Fibroblast of skin of right quadriceps (primary cell): ENCODE measurements at regions not wholly inside any gene's neighbourhood (a gene's known extent, or its start where the extent isn't known, plus 50 kb on each side); places are given as distances from the start of the nearest gene placed in this dataset.

Experiments used
- DNase-seq: peaks from one replicate; pipeline ENCODE4 v3.0.0-alpha.2; 2013

DNA sequence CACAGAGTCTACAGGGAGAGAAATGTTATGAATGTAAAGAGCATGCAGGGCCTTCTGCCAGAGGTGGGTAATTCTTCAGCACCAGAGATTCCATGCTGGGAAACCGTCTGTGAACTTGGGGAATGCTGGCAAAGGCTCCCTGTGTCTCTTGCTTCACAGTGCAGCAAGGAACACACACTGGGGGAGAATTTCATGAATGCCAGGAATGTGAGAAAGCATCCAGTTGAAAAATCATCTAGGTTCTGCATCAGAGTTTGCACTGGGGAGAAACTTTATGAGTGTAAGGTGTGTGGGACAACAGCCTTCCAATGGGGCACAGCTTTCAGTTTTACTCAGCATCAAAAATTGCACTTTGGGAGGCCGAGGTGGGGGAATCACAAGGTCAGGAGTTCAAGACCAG is 224.3 kb upstream of the IGFBP3 start:
- peak; percentile 100 for DNase-seq

DNA sequence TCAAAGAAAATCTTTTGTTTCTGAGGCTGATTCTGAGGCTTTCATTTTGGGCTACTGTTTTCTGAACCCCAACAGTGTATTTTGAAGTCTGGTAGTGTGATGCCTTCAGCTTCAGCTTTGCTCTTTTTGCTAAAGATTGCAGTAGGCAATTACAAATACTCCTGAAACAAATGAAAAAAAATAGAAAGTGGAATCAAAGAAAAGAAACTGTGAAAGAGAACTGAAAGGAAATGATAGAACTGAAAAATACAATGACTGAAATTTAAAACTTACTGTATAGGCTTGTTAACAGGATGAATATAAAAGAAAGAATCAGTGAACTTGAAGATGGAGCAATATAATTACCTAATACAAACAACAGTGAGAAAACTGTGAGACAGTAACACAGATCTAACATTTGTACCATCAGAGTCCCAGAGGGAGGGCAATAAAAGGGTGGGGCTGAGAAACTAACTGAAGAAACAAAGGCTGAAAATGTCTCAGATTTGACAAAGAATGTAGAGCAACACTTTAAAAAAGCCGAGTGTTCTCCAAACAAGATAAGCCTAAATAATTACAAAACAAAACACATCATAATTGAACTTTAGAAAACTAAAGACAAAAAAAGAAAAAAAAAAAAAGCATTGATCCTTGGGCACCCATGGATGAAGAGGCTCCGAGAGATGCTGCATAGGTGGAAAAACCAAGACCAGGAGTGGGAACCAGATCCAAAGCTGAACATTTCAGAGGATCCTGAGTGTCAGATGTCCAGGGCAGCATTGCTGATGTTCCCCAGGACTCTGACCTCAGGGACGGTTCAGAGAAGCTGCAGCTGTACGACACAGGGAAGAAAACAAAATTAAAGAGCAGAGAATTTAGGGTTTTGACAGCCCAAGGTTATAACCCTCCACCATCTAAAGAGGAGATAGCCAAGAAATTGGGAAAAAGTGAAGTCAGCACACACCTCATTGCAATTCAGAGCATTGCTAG is 223.2 kb upstream of the IGFBP3 start:
- DNase-seq: no peak

DNA sequence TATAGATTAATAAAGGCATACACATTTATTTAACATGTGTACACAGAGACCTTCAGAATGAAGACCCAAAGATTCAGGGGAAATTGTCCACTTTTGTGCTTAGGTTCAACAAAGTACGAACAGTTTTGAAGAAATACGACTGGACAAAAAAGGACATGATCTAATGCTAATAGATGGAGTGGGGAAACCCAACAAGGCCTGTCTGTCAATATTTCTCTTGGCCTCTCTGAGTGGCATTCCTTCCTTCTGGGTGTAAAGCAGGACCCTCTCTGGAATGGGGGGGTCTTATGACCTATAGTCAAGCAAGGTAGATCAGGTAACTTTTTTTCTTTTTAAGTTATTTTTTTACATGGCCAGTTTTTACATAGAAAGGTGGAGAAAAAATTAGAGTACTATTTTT is 222.3 kb upstream of the IGFBP3 start:
- DNase-seq: no peak

DNA sequence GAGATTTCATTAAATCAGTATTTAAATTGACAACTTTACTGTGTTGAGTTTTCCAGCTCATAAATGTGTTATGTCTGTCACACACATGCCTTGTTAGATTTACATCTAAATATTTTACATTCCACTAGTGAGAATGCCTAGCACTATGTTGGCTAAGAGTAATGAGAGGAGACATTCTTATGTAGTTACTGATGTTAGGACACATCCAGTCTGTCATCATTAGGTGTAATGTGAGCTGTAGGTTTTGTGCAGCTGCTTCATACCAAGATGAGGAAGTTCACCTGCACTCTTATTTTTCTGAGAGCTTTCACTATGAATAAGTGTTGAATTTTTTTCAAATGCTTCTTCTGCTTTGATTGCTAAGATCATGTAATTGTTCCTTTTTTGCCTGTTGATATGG is 218.0 kb upstream of the IGFBP3 start:
- DNase-seq: peak; percentile 92

DNA sequence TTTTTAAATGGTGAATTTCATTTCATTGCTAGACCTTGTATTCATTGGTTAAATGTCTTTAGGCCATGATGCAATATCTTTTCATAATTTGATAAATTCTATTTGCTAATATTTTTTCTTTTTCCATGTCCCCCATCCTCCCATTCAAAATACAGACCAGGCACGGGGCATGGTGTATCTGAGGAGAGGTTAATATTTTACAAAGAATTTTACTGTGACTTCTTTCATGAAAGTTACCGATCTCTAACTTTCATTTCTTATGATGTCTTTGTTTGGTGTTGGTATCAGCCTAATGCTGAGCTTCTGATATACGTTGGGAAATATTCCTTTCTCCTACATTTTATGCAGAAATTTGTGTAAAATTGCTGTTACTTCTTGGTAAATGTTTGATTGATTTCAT is 216.7 kb upstream of the IGFBP3 start:
- no peak for DNase-seq

DNA sequence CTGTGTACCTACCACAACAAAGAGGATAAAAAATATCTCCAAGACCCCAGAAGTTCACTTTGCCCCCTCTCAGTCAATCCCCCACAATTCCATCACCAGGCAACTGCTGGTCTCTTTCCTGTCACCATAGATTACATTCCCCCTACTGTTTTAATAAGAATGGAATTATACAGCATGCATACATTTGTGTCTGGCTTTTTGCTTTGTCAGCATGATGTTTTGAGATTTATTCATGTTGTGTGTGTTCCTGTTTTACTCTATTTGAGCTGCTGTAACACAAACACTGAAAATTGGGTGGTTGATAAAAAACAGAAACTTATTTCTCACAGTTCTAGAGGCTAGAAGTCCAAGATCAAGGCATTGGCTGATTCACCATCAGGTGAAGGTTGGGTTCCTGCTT is 214.5 kb upstream of the IGFBP3 start:
- no peak for DNase-seq

DNA sequence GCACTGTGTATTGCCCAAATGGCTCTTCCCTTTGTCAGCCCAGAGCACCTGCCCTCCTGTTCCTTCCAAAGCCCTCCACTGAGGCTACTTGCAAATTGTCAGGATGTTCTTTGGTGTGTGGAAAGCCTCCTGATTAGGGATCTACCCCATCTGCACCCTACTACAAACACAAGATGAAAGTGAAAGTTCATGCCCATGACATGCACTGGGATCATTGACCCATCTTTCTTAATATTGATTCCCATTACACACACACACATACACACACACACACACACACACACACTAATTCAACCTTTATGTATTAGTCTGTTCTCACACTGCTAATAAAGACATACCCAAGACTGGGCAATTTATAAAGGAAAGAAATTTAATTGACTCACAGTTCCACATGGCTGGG is 213.7 kb upstream of the IGFBP3 start:
- DNase-seq: no peak

DNA sequence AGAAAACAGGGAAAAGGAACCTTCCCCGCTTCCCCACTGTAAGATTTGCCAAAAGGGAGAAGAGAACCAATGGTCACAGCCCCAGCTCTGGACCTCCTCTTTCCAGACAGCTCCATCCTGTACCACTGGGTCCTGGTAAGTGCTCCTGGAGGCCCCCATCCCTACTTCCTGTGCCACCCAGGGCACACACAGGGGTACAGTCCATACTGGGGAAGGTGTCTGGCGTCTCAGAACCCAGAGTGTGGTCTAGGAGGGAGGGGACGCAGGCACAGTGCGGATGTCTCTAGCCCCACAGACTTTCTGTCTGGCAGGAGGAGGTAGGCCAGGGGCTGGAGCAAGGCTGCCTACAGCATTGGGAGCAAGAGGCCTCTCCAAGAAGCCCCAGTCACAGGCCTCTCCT is 213.3 kb upstream of the IGFBP3 start:
- DNase-seq: no peak

DNA sequence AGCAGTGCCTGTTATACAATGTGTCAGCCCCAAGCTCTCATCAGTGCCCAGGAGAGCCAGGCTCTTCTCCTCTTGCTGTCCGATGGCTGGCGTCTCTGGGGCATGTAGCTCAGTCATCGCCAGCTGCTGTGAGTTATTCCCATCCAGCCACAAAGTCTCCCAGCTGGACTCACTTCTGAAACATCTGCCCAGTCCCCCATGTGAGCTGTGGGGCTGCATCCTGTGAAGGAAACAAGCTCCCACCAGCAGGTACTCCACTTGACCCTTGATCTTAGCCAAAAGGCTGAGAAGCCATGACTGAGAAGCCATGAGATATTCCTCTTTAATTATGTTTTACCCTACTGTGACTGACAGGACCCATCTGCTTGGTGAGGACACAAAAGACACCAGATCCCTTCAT is 212.7 kb upstream of the IGFBP3 start:
- no peak for DNase-seq

DNA sequence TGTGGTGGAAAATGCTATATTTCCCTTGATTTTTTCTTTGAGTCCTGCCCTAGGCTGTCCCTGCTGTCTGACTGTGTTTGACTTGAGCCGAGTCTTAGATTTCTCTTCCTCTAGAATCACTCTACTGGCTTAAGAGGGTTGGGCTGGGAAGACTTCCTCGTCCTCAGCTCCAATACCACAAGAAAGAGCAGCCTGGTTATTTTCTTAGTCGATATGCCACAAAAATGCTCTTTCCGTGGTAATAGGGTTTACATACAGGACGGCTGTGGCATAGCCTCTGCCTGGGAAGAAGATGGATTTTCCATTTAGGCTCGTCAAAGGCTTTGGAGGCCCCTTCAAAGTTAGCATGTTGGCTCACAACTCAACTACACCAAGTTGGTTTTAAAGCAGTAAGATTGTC is 212.0 kb upstream of the IGFBP3 start:
- DNase-seq: peak; percentile 76

DNA sequence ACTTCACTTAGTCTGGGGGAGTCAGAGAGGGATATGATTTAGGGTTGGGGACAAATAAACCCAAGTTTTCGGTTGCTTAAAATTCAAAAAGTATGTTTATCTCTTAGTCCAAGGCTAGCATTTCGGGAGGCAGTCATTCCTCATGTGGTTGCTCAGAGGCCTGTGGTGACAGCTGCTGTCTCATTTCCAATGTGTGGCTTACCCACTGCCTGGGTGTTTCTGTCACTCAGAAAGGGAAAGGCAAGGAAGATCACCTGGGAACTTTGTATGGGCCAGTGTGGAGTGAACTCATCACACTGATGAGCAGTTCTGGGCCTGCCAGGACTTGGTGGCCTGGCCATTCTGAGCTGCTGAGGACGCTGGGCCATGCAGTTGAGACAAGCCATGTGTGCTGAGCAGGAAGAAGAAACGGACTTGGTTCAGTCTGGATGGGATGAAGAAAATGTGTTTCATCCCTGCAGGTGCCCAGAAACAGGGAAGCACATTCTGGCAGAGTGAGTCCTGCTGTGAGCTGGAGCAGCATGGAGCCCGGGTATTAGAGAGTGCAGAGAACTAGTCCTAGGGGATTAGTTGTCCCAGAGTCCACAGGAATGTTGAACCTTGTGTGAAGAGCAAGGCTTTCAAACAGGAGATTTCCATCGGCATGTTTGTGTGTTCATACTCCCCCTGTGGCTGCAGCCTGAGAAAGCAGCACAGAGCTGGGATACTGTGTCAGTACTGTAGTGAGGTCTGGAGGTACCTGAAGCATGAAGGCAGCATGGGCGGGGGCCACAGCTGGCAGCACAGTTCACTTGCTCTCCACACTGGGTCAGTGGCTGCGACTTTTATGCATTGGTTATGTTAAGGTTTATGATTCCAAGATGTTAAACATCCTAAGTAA is 211.1 kb upstream of the IGFBP3 start:
- DNase-seq: peak; percentile 53

DNA sequence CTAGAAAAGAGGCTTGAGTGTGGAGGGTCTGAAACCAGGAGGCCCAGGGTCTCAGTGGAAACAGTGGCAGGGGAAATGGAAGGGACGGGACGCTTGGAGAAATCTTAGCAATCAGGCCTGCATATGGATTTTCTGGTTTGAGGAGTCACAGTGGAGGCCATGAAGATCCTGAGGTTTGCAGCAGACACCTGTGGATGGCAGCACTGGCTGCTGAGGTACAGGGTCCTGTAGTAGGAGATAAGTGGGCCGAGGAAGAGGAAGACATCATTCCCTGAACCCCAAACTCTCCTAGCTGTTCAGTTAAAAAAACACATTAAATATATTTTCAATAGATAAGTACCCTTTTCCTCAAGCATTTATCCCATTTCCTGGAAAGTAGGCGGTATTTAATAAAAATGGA is 208.8 kb upstream of the IGFBP3 start:
- DNase-seq: no peak

DNA sequence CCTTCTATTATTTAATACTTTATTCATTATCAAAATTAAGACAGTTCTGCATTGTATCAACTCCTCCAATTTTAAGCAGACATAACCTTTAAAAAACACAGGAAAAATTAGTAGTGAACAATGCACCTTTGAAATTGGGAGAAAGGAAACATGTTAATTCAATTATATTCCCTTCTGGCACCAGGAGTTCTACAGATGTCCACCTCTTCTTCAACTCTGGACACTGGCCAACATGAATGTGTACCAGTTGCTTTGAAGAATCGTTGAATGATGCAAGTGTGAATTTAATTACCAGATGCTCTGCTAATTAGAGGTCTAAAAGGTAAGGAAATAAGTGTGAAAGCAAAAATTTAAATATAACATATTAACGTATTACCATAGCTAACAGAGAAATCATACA is 206.7 kb upstream of the IGFBP3 start:
- DNase-seq: no peak

DNA sequence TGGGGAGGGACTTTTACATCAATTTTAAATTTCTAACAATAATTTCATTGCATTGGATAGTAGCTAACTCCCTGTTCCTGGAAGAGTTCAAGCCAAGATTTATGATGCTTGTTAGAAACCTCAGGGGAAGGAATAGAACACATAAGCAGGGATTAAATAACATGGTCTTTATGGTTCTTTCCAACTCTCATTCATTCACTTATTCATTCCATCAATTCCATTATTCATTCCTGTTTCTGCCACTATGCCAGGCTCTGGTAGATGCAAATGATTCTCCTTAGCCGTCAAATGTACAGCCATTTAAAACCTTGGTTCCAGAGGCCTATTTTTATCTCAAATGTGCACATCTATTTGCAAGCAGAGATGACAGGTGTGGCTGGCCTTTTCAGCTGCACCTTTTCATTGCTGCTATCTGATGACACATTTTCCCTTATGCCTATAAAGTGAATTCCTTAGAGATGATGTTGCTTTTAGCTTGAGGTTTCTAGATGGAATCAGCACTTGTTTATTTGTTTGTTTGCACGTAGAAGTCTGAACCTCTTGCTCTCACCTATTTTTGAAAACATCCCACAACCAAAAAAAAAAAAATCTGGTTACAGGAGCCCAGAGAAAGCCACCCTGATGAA is 205.7 kb upstream of the IGFBP3 start:
- DNase-seq: no peak

DNA sequence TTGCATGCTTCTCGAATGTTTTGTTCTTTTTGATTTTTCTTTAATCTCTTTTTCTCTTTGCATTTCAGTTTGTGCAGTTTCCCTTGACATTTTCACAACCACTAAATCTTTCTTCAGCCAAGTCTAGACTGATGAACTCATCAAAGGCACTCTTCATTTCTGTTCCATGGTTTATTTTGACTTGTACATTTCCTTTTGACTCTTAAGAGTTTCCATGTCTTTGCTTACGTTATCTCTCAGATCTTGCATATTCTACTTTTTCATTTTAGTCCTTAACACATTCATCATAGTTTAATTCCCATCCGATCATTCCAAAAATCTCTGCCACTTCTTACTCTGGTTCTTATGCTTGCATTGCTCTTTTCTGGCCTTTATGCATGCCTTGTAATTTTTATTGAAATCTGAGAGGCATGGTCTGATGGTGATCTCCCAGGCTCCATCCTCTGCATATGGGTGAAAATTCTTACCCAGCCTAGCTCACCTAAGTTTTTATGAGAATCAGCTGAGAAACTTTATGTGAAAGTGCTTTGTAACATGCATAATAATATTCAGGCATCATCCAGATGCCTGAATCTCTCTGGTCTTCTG is 202.8 kb upstream of the IGFBP3 start:
- no peak for DNase-seq

DNA sequence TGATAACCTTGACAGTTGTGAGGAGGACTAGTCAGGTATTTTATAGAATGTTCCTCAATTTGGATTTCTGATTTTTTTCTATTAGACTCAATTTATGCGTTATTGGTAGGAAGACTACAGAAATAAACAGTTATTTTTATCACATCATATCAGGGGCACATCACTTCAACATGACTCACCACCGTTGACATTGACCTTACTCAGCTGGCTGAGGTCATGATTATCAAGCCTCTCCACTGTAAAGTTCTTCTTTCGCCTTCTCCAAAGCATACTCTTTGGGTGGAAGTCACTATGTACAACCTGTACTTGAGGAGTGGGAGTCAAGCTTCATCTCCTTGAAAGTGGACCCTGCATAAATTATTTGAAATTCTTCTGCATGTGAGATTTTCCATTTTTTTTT is 194.3 kb upstream of the IGFBP3 start:
- no peak for DNase-seq

DNA sequence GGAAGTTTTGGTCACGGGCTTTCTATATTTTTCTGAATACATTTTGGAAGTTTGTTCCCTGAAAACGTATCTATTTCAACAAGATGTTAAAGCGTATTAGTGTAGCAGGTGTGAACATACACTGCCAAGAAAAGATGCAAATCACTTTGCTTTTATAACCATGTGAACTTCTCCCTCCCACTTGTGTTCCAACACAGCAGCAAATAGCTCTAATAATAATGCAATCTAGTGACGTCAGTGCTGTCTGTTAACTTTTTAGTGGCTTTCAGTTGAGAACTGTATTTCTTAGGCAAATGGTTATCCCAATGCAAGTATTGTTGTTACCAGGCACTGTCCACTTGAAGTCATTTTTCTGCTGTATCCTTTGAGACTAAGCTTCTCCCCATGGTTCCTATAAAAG is 188.4 kb upstream of the IGFBP3 start:
- no peak for DNase-seq

DNA sequence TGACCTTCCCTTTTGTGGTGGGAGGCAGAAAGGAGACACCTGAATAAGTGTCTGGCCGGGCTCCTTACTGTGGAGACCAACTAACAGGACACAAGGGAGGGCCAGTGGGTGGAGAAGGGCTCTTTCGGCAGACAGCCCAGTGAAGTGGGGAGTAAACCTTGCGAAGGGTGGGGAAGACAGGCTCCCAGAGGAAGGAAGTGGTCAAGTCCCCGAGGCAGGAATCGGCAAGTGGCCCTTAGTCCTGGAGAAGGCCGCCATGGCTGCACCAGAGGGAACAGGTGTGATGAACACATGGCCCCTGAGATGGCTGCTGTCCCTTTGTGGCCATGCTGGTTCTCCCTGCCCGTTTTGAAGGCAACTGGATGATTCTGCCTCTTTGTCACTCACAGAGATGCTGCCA is 187.2 kb upstream of the IGFBP3 start:
- no peak for DNase-seq

DNA sequence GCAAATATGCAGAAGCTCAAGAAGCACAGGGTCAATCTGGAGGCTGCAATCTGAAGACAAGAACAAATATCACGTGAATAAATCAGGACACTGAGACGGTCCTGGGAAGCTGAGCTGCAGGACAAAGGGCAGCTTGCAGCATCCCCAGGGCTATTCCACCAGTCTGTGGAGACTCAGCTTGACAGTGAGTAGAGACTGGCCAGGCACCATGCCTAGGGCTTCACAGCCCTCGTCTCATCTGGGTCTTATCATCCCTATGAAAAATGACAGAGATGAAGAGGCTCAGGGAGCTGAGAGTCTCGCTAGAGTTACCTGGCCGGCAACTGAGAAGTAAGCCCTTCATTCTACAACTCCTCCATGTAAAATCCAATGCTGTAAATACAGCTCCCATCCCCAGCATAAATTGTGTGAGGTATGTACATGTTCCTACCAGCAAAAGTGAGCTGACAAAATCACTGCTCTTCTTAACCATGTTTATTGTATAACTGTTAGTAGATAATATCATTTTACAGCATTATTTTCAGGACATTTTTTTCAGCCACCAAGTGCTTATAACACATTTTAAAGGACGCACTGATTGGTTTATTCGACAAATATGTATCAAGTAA is 186.6 kb upstream of the IGFBP3 start:
- DNase-seq: no peak

DNA sequence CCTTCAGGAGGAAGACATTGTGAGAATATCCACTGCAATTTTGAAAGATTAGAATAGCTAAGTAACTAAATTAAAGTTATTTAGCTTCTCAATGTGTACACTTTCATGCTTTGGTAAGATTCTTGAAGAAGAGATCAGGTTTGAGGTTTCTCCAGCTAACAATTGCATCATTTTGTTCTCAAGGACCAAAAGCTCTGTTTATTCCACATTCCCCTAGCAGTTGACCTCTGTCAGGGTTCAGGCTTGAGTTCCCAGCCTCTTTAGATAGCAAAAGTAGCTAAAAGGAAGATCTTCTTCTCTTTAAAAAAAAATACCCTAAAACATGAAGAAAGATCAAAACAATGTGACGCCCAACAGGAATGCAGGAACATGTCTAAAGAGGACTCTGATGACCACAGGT is 179.4 kb upstream of the IGFBP3 start:
- no peak for DNase-seq

DNA sequence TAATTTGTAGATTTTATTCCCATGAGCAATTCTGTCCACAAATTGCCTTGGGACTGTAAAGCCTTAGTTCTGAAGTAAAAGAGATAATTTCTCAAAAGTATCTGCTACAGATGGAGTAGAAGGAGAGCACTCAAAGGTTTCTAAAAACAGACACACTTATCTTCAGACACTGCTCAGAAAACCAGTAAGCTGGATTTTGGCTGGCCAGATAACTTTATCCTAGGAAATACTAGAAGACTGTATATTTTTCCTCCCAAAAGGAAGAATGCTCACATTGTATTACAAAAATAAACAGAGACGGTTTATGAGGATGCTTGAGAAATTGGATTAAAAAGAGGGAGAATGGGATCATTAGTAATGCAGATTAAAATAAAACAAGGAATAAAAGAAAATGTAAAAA is 178.0 kb upstream of the IGFBP3 start:
- no peak for DNase-seq

DNA sequence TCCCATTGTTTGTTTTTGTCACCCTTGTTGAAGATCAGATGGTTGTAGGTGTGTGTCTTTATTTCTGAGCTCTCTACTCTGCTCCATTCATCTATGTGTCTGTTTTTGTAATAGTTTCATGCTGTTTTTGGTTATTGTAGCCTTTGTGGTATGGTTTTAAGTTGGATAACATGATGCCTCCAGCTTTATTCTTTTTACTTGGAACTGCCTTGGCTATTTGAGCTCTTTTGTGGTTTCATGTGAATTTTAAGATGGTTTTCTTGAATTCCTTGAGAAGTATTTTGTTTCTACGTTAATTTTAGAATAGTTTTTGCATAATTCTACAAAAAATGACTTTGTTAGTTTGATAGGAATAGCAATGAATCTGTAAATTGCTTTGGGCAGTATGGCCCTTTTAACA is 170.0 kb upstream of the IGFBP3 start:
- DNase-seq: no peak

DNA sequence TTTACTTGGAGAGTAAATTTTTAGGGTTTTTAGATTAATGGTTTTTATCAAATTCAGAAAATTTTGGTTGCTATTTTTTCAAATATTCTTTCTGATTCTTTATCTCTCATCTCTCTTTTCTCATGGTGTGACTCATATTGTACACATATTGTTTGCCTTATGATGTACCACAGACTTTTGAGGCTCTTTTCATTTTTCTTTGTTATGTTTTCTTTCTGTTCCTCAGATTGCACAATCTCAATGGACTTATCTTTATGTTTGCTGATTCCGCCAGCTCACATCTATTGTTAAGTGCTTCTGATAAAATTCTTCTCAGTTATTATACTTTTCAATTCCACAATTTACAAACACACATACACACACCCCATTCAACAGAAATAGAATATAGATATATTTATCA is 168.2 kb upstream of the IGFBP3 start:
- no peak for DNase-seq
